ENCODE measurements at regions not wholly inside any gene's neighbourhood (a gene's known extent, or its start where the extent isn't known, plus 50 kb on each side); places are given as distances from the start of the nearest gene placed in this dataset.

DNA sequence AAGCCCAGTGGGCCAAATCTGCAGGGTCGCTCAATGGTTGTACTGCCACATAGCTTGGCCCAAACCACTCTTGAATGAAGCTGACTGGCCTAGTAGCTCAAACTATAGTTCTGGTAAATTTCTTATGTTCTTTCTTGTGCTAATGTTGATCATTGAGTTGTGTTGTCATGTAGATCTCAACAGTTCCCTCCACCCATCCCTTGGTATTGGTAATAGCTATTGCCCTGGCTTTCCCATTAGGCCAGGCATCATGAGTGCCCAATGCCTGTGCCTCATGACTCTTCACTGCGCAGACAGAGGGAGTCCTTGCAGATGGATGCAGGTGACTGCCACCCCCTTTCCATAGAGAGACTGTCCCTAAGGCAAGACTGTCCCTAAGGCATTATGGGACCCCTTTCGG lies 988.4 kb downstream of the KCNMA1 start:
- CTCF ChIA-PET: no interaction called here
- intact Hi-C loops (cut with micrococcal nuclease; ENCODE audit: unreplicated experiment): no loop called here

DNA sequence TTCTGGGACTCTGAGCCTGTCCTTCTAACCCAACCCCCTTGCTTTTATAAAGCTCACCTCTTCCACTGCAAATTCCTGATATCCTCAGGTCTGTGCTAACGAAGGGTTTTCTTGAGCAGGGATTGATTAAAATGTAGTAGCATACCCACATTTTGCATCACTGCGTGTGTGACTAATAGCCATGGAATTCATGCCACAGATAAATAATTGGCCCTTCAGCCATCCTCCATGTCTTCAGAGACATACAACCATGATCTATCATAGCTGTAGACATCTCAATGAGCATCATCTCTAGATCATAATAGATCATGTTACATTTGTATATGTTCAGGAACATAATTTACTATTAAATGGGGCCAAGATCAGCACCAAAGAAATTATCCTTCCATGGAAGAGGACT lies 990.3 kb downstream of the KCNMA1 start:
- no TSS peak for BruUV-seq (replicated peaks)
- TF ChIP-seq EZH2 (IDR thresholded peaks at IDR 0.05; ENCODE audit: borderline replicate concordance, low read depth, low read length, poor library complexity, severe bottlenecking): no peak
- TF ChIP-seq, protein P1, sequence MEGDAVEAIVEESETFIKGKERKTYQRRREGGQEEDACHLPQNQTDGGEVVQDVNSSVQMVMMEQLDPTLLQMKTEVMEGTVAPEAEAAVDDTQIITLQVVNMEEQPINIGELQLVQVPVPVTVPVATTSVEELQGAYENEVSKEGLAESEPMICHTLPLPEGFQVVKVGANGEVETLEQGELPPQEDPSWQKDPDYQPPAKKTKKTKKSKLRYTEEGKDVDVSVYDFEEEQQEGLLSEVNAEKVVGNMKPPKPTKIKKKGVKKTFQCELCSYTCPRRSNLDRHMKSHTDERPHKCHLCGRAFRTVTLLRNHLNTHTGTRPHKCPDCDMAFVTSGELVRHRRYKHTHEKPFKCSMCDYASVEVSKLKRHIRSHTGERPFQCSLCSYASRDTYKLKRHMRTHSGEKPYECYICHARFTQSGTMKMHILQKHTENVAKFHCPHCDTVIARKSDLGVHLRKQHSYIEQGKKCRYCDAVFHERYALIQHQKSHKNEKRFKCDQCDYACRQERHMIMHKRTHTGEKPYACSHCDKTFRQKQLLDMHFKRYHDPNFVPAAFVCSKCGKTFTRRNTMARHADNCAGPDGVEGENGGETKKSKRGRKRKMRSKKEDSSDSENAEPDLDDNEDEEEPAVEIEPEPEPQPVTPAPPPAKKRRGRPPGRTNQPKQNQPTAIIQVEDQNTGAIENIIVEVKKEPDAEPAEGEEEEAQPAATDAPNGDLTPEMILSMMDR (conservative IDR thresholded peaks at IDR 0.05; ENCODE audit: low read depth, low read length): no peak
- intact Hi-C loops (cut with micrococcal nuclease; ENCODE audit: unreplicated experiment): no loop called here
- Histone ChIP-seq H3K9me3 (ENCODE audit: low read depth, low read length, poor library complexity, severe bottlenecking) (no peaks in the 10 kb centered on the region), H3K4me3 (ENCODE audit: low read depth, low read length, poor library complexity, severe bottlenecking) (no peak overlapping the region), H3K4me1 (ENCODE audit: insufficient read depth, low read length, poor library complexity, severe bottlenecking) (no peaks in the 10 kb centered on the region), H3K36me3 (ENCODE audit: insufficient read depth, low read length, poor library complexity, severe bottlenecking) (no peaks in the 10 kb centered on the region), H3K27me3 (replicated peaks; ENCODE audit: insufficient read depth, low read depth, low read length, poor library complexity) (no peaks in the 10 kb centered on the region), H3K27ac (ENCODE audit: low read depth, low read length, poor library complexity, severe bottlenecking) (no peak overlapping the region)
- DNase-seq (ENCODE audit: low spot score): no peak
- ChIA-PET POLR2A (ENCODE audit: low non-redundant PET) (no interaction called here), CTCF (no interaction called here)

More for the DNA sequence above, 988.4 kb downstream of the KCNMA1 start:
- H3K9me3 ChIP-seq (ENCODE audit: low read depth, low read length, poor library complexity, severe bottlenecking): no peaks in the 10 kb centered on the region
- BruUV-seq (replicated peaks): no TSS peak
- POLR2A ChIA-PET (ENCODE audit: low non-redundant PET): interaction anchor here (0.6 kb wide), 1 partner anchor 472 kb away, joined by 4 read pairs; no protein-coding TSS in a partner anchor
- no peaks in the 10 kb centered on the region for H3K4me1 ChIP-seq (ENCODE audit: insufficient read depth, low read length, poor library complexity, severe bottlenecking)
- H3K27ac ChIP-seq (ENCODE audit: low read depth, low read length, poor library complexity, severe bottlenecking): no peak overlapping the region
- H3K36me3 ChIP-seq (ENCODE audit: insufficient read depth, low read length, poor library complexity, severe bottlenecking): no peaks in the 10 kb centered on the region
- TF ChIP-seq, protein P1 (conservative IDR thresholded peaks at IDR 0.05; ENCODE audit: low read depth, low read length): no peak
- TF ChIP-seq EZH2 (IDR thresholded peaks at IDR 0.05; ENCODE audit: borderline replicate concordance, low read depth, low read length, poor library complexity, severe bottlenecking): no peak
- DNase-seq (ENCODE audit: low spot score): no peak
- no peak overlapping the region for H3K4me3 ChIP-seq (ENCODE audit: low read depth, low read length, poor library complexity, severe bottlenecking)
- no peaks in the 10 kb centered on the region for H3K27me3 ChIP-seq (replicated peaks; ENCODE audit: insufficient read depth, low read depth, low read length, poor library complexity)

DNA sequence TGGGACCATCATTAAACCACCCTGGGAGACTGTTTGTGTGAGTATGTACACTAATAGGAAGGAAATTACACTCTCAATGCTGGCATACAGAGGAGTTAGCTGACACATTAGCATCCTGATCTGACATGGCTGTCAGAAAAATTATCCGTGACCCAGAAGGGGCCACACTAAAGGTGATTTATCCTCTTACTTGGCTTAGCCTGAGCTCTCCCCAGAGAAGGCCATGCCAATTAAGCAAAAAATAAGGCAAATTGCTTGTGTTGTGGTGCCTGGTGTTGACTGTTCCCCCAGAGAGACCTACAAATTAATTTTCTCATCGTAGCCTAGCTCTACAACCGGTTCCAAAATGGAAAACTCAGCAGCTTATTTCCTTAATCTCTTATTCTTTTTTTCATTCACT lies 992.3 kb downstream of the KCNMA1 start:
- no peak overlapping the region for H3K4me3 ChIP-seq (ENCODE audit: low read depth, low read length, poor library complexity, severe bottlenecking)
- ChIA-PET POLR2A (ENCODE audit: low non-redundant PET) (no interaction called here), CTCF (no interaction called here)
- intact Hi-C loops (cut with micrococcal nuclease; ENCODE audit: unreplicated experiment): no loop called here
- H3K36me3 ChIP-seq (ENCODE audit: insufficient read depth, low read length, poor library complexity, severe bottlenecking): no peaks in the 10 kb centered on the region
- H3K27me3 ChIP-seq (replicated peaks; ENCODE audit: insufficient read depth, low read depth, low read length, poor library complexity): no peaks in the 10 kb centered on the region
- H3K9me3 ChIP-seq (ENCODE audit: low read depth, low read length, poor library complexity, severe bottlenecking): no peaks in the 10 kb centered on the region
- no TSS peak for BruUV-seq (replicated peaks)
- no peaks in the 10 kb centered on the region for H3K4me1 ChIP-seq (ENCODE audit: insufficient read depth, low read length, poor library complexity, severe bottlenecking)
- TF ChIP-seq EZH2 (IDR thresholded peaks at IDR 0.05; ENCODE audit: borderline replicate concordance, low read depth, low read length, poor library complexity, severe bottlenecking): no peak
- TF ChIP-seq, protein P1 (conservative IDR thresholded peaks at IDR 0.05; ENCODE audit: low read depth, low read length): no peak
- no peak overlapping the region for H3K27ac ChIP-seq (ENCODE audit: low read depth, low read length, poor library complexity, severe bottlenecking)
- no peak for DNase-seq (ENCODE audit: low spot score)

All from A673 (cell line).